GM12891 (cell line): ENCODE measurements at regions not wholly inside any gene's neighbourhood (a gene's known extent, or its start where the extent isn't known, plus 50 kb on each side); places are given as distances from the start of the nearest gene placed in this dataset.

Experiments used
- DNase-seq: peaks from one replicate; pipeline ENCODE4 v3.0.0; 2011; ENCODE audit warnings: low spot score; ENCODE audit not compliant: insufficient read length
- FAIRE-seq: peaks from 2 replicates; lab custom pipeline; 2011; peaks lifted over from hg19 to GRCh38; lab: Jason Lieb, UNC
- PAX5 ChIP-seq: IDR thresholded peaks from 2 replicates; pipeline ENCODE4 v1.6.1; 2011; ENCODE audit warnings: low read length, moderate library complexity, mild to moderate bottlenecking; ENCODE audit not compliant: insufficient read depth, severe bottlenecking
- POLR2A ChIP-seq: IDR thresholded peaks from 2 replicates; pipeline ENCODE4 v1.6.1; 2011; ENCODE audit warnings: low read depth, low read length, control low read depth
- POLR2AphosphoS5 ChIP-seq: IDR thresholded peaks from 2 replicates; pipeline ENCODE4 v1.6.1; 2011; ENCODE audit warnings: low read depth, low read length, control low read depth
- POU2F2 ChIP-seq: IDR thresholded peaks from 2 replicates; pipeline ENCODE4 v1.6.1; 2011; ENCODE audit warnings: low read depth, mild to moderate bottlenecking, control low read depth, low read length, moderate library complexity
- SPI1 ChIP-seq: IDR thresholded peaks from 2 replicates; pipeline ENCODE4 v1.6.1; 2011; ENCODE audit warnings: low read depth, low read length, control low read depth
- TAF1 ChIP-seq: IDR thresholded peaks from 2 replicates; pipeline ENCODE4 v1.6.1; 2011; ENCODE audit warnings: low read depth, low read length, control low read depth

DNA sequence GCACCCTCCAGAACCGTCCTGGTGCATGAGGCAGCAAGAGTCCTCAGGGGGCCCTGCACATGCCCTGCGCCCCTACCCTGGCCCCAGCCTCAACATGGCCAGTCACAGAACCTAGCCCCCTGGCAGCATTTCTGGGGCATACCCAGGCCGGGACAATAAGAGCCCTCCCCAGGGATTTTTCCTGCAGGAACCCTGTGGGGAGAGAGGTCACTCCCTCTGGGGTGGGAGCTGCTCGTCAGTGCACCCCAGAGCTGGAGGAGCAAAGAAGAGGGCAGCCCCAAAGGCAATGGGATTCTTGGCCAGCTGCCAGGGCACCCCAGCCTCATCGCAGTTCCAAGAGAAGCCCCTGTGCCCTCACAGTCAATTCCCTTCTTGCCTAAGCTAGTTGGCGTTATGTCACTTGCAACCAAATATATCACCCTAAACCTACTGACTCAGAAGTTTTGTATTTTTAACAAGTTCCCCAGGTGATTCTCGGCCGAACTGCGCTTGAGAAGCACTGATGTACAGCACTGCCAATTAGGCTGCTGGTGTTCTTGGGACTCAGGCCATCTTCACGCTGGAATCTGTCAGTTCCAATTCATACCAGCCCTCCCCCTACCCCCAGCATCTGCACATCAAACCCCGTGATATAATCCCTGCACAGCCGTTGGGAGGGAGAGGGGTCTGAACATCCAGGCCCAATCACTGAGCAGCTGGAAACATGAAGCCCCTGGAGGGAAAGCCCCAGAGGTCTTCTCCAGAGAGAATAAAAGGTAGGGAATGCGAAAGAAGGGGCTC lies 87.5 kb upstream of the PRR20G start:
- DNase-seq (no peak), FAIRE-seq (no peak)
- TF ChIP-seq PAX5, result no peak
- TF ChIP-seq POU2F2, result no peak
- TF ChIP-seq POLR2AphosphoS5, result no peak
- TF ChIP-seq TAF1, result no peak
- TF ChIP-seq SPI1, result no peak
- TF ChIP-seq POLR2A, result no peak

DNA sequence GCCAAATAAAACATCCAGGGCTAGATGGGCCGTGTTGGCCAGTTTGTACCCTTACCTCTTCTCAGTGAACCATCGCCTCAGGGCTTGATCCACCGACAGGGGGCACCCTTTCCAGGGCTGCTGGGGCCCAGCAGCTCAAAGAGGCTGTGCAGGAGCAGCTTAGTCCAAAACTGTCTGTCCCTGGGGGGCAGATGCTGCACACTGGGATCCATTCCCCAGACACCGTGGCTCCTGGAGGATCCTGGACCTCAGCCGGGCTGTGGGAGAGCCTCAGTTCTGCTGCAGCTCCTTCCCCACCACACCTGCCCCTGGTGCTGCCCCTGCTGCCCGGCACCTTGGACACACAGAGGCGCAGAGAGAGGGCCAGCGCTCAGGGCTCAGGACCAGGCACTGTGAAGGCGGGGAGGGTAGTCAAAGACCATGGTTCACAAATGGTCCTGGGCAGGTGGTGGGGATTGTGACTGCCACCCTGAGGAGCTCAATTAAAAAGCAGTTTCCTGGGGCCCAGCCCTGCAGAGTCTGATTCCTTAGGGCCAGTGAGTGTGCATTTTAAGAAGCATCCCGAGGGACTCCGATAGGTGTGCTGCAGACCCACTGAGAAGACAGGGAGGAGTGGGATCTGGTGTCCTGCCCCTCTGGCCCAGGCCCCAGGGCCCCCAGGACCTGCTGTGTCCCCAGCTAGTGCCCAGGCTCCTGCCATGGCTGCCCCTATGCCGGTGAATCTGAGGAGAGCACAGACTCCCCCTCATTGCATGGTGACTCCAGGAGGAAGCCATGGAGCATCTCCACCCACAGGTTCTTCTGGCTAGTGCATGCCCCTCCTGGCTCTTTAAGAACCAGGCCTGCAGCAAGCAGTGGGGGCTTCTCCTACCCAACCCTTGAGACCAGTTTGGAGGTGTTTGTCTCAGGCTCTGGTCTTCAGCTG lies 86.5 kb upstream of the PRR20G start:
- FAIRE-seq, result no peak
- TF ChIP-seq SPI1 (no peak), PAX5 (no peak), POLR2A (no peak), POU2F2 (no peak), TAF1 (no peak), POLR2AphosphoS5 (no peak)
- no peak for DNase-seq

DNA sequence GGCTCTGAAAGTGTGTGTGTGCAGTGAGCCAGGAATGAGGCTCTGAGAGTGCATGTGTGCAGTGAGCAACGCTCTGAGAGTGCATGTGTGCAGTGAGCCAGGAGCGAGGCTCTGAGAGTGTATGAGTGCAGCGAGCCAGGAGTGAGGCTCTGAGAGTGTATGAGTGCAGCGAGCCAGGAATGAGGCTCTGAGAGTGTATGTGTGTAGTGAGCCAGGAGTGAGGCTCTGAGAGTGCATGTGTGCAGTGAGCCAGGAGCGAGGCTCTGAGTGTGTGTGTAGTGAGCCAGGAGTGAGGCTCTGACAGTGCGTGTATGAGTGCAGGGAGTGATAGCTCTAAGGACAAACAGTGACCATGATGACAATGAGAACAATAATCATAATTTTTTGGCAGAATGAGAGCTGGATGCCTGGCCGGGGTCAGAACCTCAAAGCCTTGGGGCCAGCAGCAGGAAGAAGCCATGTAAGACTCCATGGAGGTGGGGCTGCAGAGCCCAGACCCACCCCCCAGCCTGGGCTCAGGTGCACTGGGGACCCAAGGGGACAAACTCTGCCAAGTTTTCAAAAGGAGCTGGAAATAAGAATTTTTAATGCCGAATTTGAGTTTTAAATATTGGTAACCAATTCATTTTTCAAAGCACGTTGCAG lies 85.7 kb upstream of the PRR20G start:
- FAIRE-seq, result no peak
- DNase-seq, result no peak
- TF ChIP-seq POLR2AphosphoS5 (no peak), SPI1 (no peak), POU2F2 (no peak), TAF1 (no peak), POLR2A (no peak)

DNA sequence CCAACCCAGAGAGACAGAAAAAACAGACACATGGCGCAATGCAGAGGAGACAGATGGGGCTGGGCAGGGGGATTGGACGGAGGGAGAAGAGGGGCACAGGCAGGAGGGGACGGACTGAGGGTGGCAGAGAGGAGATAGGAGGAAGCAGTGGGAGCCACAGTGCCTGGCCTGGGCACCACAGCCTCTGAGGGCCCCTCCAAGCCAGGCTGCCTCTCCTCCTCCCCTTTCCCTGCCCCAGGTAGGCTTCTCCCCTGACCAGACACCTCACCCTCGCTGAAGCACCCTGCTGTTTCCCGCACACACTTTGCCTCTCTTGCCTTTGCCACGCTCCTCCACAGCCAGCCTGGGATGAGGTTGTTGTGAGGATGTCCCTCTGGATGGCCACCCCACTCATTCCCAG lies 84.0 kb upstream of the PRR20G start:
- FAIRE-seq (no peak), DNase-seq (no peak)
- no peak for TF ChIP-seq SPI1
- no peak for TF ChIP-seq POU2F2
- TF ChIP-seq POLR2AphosphoS5, result no peak
- TF ChIP-seq TAF1, result no peak
- TF ChIP-seq POLR2A, result no peak
- no peak for TF ChIP-seq PAX5

DNA sequence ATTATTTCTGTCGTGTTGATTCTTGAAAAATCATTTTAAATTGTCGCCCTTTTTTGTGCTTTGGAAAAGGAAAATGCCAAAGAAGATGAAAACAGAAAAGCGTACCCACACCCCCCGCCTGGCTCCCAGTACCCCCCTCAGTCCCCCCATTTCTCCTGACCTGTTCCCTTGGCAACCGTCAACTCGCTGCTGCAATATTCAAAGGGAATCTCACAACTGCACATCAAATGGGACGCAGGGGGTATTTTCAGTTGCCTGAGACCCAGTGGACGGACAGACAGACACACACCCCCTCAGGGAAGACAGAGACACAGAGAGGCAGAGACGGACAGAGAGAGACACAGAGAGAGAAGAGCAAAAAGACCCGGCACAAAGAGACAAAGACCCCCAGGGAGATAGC lies 83.5 kb upstream of the PRR20G start:
- TF ChIP-seq POU2F2, result no peak
- TF ChIP-seq TAF1, result no peak
- no peak for TF ChIP-seq PAX5
- no peak for TF ChIP-seq POLR2A
- no peak for TF ChIP-seq SPI1
- TF ChIP-seq POLR2AphosphoS5, result no peak

DNA sequence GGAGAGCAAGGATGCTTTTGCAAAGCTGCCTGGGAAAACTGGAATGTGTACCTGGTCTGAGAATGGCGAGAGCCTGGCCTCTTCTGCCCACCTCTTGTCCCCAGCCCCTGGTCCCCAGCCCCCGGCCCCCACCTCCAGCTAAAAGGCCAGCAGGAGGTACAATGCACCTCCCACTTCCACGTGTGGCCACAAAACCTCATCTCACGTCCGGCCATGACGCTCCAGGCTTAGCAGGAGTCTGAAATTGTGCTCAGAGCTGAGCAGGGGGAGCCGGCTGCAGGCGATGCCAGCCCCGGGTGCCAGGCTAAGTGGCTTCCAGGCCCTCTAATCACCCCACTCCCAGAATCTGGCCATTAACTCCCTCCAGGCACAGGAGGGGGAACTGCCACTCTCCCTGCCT lies 83.1 kb upstream of the PRR20G start:
- TF ChIP-seq POLR2AphosphoS5 (no peak), PAX5 (no peak), TAF1 (no peak), POU2F2 (no peak), SPI1 (no peak), POLR2A (no peak)
- FAIRE-seq (no peak), DNase-seq (no peak)

More for the DNA sequence above, 83.5 kb upstream of the PRR20G start:
- FAIRE-seq (no peak), DNase-seq (no peak)

DNA sequence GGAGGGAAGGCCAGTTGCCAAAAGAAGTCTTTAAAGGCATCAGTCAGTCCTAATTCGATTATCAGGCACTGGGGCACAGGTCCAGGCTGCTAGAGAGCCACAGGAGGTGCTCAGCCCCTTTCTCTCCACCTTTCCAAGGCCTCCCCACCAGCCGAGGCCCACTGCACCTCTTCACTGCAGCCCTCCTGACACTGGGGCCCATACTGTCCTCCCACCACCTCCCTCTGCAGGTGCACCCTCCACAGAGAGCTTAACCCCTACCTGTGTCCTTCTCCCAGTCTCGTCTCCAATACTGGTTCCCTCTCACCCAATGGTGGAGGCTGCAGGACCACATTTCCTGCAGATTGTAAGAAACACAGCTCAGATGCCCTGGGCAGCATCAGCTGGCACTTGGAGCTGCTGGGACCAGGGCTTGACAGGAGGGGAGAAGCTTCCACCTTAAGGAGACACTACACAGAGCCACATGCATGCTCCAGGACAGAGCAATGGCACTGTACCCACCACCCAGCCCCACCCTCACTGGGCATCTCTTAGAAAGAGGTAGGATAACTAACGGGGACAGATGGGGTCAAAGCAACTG lies 81.6 kb upstream of the PRR20G start:
- no peak for FAIRE-seq
- no peak for DNase-seq
- no peak for TF ChIP-seq POLR2AphosphoS5
- TF ChIP-seq POU2F2, result no peak
- TF ChIP-seq SPI1, result no peak
- TF ChIP-seq POLR2A, result no peak
- no peak for TF ChIP-seq PAX5
- TF ChIP-seq TAF1, result no peak

DNA sequence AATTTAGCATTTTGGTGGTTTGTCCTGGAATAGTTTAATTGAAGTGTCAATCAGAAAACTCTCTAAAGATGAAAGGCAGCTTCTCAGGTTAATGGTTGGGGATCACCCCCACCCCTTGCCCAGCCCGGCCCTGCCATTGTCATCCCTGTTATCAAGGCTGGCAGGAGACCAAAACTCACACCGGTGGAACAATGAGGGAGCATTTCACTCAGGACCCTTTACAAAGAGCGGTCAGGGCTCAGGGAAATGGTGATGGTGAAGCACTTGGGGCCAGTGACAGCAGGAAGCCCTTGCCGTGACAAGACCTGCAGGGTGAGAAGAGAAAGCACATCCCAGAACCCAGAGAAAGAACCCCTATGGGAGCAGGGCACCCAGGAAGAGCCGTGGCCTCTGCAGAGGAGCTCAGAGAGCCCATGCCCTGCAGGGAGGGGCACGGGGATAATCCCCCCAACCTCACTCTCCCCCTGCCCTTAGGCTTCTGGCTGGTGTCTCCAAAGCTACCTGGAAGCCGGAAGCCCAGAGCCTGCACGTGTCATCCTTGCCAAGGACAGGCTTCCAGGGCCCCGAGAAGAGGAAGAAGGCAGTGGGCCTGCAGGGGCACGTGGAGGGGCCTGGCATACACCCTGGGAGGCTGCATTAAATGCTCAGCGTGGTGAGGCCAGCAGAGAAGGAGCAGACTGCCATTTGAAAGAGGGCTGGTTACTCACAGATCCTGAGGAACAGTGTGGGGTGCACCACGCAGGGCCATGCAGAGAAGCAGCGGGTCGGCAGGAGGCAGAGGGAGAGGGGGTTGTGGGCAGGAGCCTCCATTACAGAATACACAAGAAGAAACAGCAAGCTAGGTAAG lies 80.6 kb upstream of the PRR20G start:
- no peak for TF ChIP-seq SPI1
- TF ChIP-seq TAF1, result no peak
- TF ChIP-seq POLR2A, result no peak
- TF ChIP-seq PAX5, result no peak
- TF ChIP-seq POU2F2, result no peak
- no peak for TF ChIP-seq POLR2AphosphoS5
- DNase-seq, result no peak
- no peak for FAIRE-seq
